ENCODE measurements at regions not wholly inside any gene's neighbourhood (a gene's known extent, or its start where the extent isn't known, plus 50 kb on each side); places are given as distances from the start of the nearest gene placed in this dataset.

GRCh38 chr2:12404497-12404896 lies 312.2 kb upstream of the TRIB2 start:
- no peak for TF ChIP-seq CTCF (IDR thresholded peaks at IDR 0.05)
- no peaks in the 10 kb centered on the region for H3K4me1 Mint-ChIP-seq (ENCODE audit: low read depth)
- H3K27me3 Mint-ChIP-seq (ENCODE audit: low read depth), result no peaks in the 10 kb centered on the region
- DNase-seq (ENCODE audit: low spot score), result no peak
- no peak overlapping the region for H3K27ac Mint-ChIP-seq (ENCODE audit: unreplicated experiment)
- no peak overlapping the region for H3K4me3 Mint-ChIP-seq (ENCODE audit: unreplicated experiment)
- H3K36me3 Mint-ChIP-seq (ENCODE audit: low read depth), result peaks cover 2% of the 10 kb centered on the region
- H3K9me3 Mint-ChIP-seq (ENCODE audit: low read depth), result peaks cover 11% of the 10 kb centered on the region

DNA sequence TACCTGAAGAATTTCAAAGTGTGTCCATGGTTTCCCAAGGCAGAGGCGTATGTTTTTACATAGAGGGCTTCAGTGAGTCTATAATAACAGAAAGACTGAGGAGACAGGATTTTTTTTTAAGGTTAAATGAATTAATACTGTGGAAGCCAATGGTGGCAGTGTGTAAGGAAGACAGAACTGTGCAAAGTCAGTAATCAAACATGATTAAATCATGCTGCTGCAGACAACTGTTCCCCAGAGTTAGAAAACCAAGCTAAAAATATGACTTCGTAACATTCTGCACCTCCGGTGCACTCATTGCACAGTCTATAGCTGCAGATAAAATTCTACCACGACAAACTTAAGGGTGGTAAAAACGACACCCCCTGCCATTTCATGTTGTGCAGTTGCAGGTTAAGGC lies 309.6 kb upstream of the TRIB2 start:
- no peak for TF ChIP-seq CTCF (IDR thresholded peaks at IDR 0.05)
- Mint-ChIP-seq H3K4me1 (ENCODE audit: low read depth) (no peaks in the 10 kb centered on the region), H3K27ac (ENCODE audit: unreplicated experiment) (no peak overlapping the region), H3K9me3 (ENCODE audit: low read depth) (peaks cover 17% of the 10 kb centered on the region), H3K27me3 (ENCODE audit: low read depth) (no peaks in the 10 kb centered on the region), H3K36me3 (ENCODE audit: low read depth) (peaks cover under 1% of the 10 kb centered on the region), H3K4me3 (ENCODE audit: unreplicated experiment) (no peak overlapping the region)
- no peak for DNase-seq (ENCODE audit: low spot score)

DNA sequence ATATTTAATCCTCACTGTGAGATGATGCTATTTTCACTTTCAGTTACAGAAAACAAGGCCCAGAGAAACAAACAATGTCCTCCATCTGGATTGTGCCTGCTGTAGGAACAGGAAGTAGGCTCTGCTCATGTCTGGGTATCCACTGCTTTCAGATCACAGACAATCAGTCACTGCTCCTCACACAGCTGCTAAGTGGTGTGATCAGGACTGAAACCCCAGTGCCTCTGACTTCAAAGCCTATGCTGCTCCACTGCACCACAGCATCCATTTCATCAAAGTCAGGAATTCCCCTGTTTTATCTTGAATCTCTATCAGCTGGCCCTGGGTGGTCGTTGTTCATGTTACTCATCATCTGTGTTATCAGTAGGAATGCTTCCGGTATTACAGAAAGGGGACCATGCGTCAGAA lies 303.8 kb upstream of the TRIB2 start:
- Mint-ChIP-seq H3K27me3 (ENCODE audit: low read depth) (no peaks in the 10 kb centered on the region), H3K9me3 (ENCODE audit: low read depth) (peaks cover 10% of the 10 kb centered on the region), H3K27ac (ENCODE audit: unreplicated experiment) (no peak overlapping the region), H3K36me3 (ENCODE audit: low read depth) (no peaks in the 10 kb centered on the region), H3K4me1 (ENCODE audit: low read depth) (peaks cover 13% of the 10 kb centered on the region), H3K4me3 (ENCODE audit: unreplicated experiment) (no peak overlapping the region)
- no peak for DNase-seq (ENCODE audit: low spot score)
- no peak for TF ChIP-seq CTCF (IDR thresholded peaks at IDR 0.05)

DNA sequence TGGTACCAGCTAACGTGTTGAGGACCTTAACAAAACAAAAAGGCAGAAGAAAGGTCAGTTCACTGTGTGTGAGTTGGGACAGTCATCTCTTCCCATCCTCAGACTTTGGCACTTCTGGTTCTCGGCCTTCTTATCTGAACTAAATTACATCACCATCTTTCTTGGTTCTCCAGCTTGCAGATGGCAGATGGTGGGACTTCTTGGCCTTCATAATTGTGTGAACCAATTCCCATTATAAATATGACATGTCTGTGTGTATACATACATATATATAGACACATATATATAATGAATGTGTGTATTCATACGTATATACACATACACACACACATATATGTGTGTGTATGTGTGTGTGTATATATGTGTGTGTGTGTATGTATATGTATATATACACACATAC lies 301.2 kb upstream of the TRIB2 start:
- Mint-ChIP-seq H3K4me3 (ENCODE audit: unreplicated experiment) (no peak overlapping the region), H3K36me3 (ENCODE audit: low read depth) (no peaks in the 10 kb centered on the region), H3K27ac (ENCODE audit: unreplicated experiment) (no peak overlapping the region), H3K27me3 (ENCODE audit: low read depth) (no peaks in the 10 kb centered on the region), H3K9me3 (ENCODE audit: low read depth) (peaks cover 7% of the 10 kb centered on the region), H3K4me1 (ENCODE audit: low read depth) (peaks cover 16% of the 10 kb centered on the region)
- no peak for TF ChIP-seq CTCF (IDR thresholded peaks at IDR 0.05)
- DNase-seq (ENCODE audit: low spot score), result no peak

GRCh38 chr2:12416600-12416999 lies 300.1 kb upstream of the TRIB2 start:
- peaks cover 1% of the 10 kb centered on the region for H3K9me3 Mint-ChIP-seq (ENCODE audit: low read depth)
- no peaks in the 10 kb centered on the region for H3K36me3 Mint-ChIP-seq (ENCODE audit: low read depth)
- peaks cover 16% of the 10 kb centered on the region for H3K4me1 Mint-ChIP-seq (ENCODE audit: low read depth)
- no peaks in the 10 kb centered on the region for H3K27me3 Mint-ChIP-seq (ENCODE audit: low read depth)
- DNase-seq (ENCODE audit: low spot score), result no peak
- no peak overlapping the region for H3K4me3 Mint-ChIP-seq (ENCODE audit: unreplicated experiment)
- H3K27ac Mint-ChIP-seq (ENCODE audit: unreplicated experiment), result no peak overlapping the region
- TF ChIP-seq CTCF (IDR thresholded peaks at IDR 0.05), result peak; percentile 73

Data from chondrocyte (in vitro differentiated cells).